NCI-H1694 (cell line): ENCODE measurements at regions not wholly inside any gene's neighbourhood (a gene's known extent, or its start where the extent isn't known, plus 50 kb on each side); places are given as distances from the start of the nearest gene placed in this dataset.
"Not testable (repeated sequence)": the region's sequence is repeated elsewhere in the genome, so short reads cannot be mapped to it uniquely, and the experiment has no call there.

Experiments used
- DNase-seq: peaks from one replicate; lab custom pipeline; 2025; lab: John Stamatoyannopoulos, UW

DNA sequence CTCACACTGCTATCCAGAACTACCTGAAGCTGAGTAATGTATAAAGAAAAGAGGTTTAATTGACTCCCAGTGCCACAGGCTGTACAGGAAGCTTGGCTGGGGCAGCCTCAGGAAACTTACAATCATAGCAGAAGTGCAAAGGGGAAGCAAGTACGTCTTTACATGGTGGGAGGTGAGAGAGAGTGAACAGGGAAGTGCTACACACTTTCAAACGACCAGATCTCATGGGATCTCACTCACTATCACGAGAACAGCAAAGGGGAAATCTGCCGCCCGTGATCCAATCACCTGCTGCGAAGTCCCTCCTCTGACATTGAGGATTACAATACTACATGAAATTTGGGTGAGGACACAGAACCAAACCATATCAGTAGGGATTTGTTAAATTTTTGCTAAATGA, 150.4 kb upstream of the NXPH2 start:
- DNase-seq, result no peak

DNA sequence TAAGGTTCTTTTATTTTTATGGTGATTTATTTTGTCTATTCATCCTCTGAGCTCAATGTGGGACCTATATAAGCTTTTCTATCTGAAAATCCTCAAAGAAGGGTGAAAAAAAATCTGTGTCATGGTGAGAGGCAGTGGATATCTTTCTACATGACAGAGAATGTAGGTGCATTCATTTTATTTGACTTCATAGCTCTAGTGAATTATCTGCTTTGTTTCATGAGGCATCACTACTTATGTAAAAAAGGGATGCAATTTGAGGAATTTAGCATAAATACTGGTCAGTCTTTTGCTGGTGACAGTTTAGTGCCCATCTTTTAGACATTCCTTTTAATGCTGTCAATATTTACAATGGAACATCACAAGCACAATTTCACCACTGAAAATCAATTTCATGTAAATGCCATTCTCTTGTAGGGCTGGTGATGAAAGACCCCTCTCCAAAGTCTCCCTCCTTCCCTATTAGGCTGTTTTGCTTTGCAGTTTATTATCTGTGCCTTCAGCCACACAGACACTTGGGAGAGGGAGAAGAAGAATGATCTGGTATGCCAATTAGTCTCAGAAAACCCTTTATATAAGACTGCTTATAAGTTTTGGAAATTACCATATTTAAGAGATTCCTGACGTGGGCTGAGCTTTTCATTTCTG, 148.3 kb upstream of the NXPH2 start:
- DNase-seq, result no peak

DNA sequence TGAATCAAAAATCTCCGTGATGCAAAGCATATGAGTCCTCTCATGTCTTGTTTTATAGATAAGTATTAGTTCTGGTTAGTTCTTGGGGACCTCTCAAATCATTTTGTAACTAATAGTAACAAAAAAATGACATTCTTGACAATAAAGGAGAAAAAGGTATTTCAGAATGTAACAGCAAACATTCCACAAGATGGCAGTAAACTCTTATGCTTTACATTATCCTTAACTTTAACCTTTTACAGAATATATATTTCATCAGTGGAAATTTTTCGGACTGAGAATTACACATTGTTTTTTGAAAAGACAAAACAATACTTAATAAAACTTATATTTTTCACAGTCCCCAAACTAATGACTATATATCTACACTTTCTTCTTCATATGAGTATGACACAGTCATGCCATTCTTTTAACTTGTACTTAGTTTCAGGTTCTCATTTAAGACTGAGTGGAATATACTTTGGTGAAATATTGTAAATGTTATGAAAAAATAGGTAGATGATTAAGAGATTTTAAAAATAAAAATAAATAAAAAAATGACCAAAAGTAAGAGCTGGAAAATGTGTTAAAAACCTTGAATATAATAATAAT, 142.9 kb upstream of the NXPH2 start:
- peak; percentile 57 for DNase-seq

DNA sequence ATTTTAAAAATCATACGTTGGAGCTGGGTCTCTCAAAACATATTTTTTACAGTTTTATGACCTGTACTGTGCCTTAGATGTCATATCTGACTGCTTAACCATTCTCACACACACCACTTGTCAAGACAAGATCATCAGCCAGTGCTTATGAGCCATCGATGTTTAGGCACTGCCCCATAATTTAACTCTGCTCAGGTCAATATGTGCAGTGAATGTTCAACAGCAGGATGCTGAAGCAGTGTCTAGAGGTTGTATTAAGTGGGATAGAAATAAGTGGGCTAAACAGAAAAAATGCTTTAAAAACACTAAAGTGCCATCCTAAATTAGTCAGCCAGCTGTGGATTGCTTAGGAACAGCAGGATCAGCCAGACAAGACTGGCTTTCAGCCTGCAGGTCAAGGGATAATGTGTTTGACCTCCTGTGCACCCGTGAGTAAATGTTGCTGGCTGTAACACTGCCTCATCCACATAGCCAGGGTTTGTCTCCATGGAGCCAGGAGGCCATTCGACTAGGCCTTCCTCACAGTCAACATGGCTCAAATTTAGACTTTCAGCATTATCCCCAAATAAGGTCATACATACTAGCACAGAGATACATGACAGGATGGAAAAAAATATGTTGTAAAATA, 139.0 kb upstream of the NXPH2 start:
- DNase-seq, result peak; percentile 77

DNA sequence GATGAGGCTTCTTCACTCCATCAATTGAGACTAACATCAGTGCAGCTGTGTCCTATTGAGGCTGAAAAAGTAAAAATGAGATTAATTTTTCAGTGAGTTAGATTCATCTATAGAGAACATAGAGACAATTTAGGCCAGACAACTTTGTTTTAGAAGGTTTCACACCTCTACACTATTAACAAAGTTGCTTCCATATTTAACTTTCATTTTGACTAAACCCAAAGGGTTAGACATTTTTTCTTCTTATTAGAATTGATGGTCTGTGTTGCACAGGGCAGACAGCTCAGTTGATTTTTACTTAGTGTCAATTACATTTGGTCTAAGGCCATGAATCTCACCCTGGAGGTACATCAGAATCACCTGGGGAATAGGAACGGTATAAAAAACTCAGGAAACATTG, 130.2 kb upstream of the NXPH2 start:
- no peak for DNase-seq

DNA sequence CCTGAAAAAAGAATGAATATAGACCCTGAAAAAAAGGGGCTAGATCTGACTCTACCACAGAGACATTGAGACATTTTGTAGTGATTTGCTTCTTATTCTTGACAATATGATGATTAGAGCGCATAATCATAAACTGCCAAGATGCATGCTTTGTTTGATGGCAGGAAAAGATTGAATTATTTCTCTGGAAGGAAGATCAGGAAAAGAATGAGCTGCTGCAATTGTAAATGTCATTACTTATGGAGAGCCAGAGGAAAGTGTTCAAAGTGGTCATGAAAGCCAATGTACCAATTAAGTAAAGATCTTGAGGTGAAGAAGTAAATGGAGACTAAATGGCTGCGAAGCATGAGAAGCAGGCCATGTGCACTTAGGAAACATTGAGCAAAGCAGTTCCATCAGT, 126.4 kb upstream of the NXPH2 start:
- DNase-seq, result no peak

DNA sequence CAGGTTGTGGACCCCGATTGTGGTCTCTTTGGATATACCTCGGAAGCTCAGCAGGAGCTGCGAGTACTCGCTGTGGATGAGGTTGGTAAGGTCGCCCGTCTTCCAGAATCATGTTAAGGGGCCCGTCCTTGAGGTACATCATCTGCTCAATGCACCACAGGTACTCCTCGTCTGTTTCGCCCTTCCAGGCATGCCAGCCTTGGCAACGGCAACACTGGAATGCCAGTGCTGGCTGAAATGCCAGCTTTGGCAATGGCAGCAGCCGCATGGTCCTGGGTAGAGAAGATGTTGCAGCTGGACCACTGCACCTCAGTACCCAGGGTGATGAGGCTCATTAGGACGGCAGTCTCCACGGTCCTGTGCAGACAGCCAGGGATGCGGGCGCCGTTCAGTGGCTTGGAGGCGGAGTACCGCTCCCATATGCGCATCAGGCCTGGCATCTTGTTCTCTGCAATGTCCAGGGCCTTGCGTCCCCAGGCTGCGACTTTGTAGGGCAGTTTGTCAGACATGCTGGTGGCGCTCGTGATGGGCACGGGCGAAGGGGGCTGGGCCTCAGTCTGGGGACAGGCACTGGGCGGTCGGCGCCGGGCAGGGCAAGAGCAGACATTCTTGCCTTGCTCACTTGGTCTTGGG, 122.2 kb upstream of the NXPH2 start:
- DNase-seq, result no peak

DNA sequence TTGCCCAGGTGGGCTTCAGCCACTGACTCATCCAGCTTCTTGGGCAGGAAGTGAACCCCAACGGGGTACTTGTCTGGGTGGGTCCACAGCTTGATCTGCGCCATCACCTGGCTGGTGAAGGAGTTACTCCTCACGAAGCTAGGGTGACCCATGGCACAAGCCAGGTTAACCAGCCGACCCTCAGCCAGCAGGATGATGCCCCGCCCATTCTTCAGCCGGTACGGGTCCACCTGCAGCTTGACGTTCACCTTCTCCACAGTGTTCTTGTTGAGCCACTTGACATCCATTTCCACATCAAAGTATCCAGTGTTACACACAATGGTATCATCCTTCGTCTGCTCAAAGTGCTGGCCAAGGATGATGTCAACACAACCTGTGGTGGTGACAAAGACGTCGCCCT, 121.3 kb upstream of the NXPH2 start:
- DNase-seq, result no peak

DNA sequence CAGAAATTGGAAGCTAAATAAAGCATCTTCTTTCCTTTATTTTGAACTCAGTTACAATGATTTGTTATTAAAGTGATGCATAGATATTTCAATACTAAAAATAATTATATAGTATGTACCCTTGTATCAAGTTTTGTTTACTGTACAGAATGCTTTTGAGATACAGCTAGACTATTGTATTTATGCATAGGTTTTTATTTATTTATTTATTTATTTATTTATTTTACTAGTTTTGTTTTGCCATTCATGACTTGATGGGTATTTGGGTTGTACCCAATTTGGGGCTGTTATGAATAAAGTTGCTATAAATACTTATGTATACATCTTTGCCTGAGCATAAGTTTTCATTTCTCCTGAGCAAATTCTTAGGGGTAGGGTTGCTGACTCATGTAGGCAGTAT, 118.7 kb upstream of the NXPH2 start:
- DNase-seq, result no peak

DNA sequence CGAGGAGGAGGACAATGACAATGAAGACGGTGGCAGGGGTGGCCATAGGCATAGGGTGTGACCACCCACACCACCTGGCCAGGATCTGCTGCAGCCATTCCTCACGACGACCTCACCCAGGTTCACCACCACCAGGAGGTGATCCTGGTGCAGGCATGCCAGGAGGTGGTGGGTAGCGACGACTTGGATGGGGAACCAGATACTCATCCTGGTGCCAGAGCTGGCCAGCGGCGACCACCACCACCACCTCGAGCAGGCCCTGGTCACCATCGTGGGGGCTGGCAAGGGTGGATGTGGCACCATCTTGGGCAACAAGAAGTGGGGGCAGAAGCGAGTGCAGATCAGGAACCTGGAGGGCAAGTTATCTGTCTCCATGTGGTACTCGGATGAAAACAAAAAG, 117.1 kb upstream of the NXPH2 start:
- no peak for DNase-seq

DNA sequence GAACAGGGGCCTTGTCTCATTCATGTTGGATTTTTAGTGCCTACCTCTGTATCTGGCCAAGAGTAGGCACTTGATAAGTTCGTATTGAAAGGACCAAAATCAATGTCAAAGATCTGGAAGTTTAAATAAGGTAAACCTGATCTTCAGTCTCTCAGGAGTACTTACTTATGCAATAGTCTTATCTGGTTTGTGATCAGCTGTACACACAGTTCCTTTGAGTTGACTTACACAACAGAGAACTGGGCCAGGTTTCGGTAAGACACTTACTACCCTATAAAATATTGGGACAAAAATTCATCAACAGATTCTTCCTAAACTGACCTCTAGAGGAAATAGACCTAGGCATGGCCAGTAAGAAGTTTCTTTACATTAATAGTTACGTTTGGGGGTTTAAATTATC, 113.6 kb upstream of the NXPH2 start:
- DNase-seq, result no peak

DNA sequence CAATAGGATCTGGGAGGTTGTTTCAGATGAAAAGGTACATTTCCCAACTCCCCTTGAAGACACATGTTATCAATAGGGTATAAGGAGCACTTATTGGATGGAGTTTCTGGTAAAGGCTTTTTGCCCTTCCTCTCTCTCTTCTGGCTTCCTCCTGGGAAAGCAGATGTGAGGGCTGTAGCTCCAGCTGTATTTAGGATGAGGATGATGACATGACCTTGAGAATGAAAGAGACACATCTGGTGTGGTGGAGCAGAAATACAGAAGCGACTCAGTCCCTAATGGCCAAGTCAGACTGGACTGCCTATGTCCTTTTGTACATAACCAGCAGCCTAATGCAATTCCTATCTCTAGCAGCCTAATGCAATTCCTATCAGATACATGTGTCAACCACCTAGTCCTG, 100.9 kb upstream of the NXPH2 start:
- DNase-seq, result no peak

DNA sequence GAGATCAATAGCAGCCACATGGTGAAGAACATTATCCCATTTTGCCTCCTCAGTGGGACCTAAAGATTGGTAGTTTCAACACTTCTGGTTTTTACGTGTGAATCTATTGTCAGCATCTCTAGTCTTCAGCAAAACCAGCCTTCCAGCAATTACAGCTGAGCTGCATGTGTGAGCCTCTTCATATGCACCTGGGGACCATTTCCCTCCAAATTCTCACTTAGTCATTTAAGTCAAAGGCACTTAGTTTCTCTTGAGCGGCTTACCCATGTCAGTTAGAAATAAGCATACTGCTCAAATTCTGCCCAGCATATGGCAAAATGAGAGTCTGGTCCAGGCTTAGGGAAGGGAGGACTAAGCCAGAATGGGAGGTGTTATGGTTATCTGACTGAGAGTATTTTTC, 99.7 kb upstream of the NXPH2 start:
- no peak for DNase-seq

DNA sequence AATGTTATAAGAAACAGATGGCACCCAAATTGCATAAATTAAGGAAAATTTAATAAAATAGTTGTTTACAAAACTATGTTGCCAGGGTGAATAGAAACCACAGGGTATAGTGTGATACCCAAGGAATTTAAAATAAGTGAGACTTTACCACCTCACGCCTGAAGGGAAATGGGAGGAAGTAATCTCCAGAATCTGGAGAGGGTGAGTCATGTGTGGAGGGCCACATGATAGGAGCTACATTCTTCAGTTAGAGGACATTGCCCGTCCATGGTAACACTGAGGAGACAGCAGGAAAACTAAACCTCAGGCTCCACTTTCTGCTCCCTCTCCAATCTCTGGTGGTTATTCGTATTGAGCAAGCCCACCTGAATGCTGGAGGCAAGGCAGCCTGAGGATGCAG, 97.2 kb upstream of the NXPH2 start:
- no peak for DNase-seq

DNA sequence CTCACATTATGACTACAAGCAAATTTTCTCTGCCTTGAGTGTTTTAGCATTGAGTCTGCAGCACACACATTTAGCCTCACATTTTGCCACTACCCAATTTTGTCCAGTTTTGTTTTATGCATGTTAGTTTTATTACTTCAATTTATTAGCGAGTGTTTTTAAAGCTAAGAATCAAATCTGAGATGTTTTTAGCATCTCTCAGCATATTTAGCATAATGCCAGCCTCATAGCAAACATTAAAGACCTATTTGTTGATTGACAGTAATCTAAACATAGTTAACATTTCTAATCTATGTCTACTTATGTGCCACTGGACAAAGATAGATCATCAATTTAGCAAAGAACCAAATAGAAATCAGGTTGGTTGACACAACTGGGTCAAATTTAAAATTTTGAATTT, 94.1 kb upstream of the NXPH2 start:
- DNase-seq, result no peak

DNA sequence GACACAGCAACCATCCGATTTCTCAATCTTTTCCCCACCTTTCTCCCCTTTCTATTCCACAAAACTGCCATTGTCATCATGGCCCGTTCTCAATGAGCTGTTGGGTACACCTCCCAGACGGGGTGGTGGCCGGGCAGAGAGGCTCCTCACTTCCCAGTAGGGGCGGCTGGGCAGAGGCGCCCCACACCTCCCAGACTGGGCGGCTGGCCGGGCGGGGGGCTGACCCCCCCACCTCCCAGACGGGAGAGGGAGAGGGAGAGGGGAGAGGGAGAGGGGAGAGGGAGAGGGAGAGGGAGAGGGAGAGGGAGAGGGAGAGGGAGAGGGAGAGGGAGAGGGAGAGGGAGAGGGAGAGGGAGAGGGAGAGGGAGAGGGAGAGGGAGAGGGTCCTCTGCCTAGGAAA, 91.9 kb upstream of the NXPH2 start:
- not testable (repeated sequence) for DNase-seq

DNA sequence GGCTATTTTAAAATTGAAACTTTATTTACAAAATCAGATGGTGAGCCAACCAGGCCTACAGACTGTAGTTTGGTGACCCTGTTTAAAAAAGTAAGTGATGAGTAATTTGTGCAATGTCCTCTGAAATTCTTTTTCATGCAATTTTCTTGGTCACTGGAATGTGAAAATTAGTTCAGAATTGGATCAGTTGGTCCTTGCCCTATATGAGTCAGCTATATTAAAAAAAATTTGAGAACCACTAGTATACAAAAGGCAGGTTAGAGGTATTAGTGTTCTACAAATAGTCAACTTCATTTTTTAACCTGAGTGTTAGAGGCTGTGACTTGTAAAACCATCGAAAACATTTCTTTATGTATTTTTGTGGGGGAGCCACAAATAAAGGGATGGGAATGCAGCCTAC, 91.1 kb upstream of the NXPH2 start:
- DNase-seq, result no peak

DNA sequence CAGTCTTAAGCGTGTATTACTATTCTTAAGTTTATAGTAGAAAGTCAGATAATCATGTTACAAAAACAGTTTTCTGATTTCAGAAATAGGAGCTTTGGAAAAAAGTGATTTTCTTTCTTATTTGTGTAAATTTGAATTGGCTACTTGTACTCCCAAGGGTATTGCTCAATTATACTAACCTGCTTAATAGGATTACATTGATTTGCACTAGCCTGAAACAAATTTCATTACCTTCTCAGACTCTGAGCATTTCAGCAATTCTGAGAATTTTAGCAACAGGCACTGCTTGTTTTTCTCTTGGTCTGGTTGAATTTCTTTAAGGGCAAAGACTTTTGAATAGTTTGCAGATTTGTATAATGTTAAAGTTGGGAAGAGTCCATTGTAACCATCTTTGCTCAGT, 87.2 kb upstream of the NXPH2 start:
- no peak for DNase-seq

DNA sequence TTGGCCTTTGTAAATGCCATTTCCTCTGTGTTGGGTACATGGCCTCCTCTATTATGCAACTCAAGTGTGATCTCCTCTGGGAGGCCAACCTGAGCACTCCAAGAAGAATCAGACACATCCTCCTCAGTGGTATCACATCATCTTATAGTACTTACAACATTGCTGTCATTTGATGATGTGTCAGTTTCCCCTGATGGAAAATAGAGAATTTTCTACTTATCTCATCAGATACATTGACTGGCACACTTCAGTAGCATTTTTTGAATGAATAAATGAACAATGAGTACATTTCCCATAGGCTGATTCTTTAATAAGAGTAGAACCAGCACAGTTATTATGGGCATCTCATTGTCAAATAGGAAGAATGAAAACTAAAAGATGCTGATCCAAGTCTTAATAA, 86.6 kb upstream of the NXPH2 start:
- no peak for DNase-seq

DNA sequence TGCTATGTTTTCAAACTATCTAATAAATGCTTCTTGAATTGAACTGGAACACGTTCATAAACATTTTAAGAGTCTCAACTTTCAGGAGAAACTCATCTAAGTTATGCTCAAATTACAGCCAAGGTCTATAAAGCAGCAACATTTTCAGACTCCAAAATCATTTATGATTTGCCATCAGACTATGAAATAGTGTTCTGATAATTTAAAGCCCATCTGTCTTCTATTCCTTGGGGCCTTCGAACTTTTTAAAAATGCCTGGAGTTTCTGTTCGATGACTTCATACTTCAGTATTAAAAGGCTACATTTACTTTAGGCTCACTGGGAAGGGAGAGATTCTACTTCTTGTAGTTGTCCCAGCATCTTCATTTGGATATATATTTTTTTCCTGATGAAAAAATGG, 73.6 kb upstream of the NXPH2 start:
- no peak for DNase-seq

DNA sequence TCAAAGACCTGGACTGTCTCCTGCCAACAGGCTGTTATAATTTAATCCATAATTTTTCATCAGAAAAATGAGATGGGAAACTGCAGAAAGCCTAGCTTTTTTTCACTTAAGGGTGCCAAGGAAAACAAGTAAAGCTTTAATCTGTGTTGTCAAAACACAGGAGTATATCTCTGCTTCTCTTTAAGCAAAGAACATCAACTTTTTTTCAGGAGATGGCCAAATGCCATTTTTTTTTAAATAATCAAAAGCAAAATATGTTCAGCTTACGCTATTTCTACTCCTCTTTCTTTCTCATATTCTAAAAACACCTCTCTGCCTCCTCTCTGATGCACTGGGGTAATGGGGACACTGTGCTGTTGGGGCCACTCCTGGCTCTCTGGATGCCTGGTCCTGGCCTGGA, 73.1 kb upstream of the NXPH2 start:
- DNase-seq, result no peak

DNA sequence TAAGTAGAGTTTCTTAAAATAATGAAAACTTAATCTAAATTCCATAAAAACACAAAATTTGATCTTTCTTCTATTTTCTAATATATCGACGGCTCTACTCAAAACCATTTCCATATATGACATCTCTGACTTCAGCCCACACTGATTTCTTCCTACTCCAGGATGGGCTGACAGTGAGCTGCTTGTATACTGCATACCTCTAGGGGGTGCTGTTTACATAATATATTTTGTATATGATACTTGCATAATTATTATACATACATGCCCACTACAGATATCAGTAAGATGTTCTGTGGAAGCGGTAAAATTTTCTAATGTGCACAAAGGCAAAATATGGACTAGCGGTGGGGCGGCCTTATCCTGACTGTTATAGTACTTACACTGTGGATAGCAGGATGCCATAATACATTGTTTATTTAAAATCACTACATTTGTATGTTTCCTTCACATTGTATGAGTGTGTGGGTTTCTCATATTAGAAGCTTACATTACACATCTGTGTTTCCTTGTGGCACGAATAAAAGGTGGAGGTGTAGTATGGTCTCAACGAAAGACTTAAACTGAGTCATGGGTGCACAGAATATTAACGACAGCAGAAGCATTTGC, 66.1 kb upstream of the NXPH2 start:
- peak; percentile 88 for DNase-seq

DNA sequence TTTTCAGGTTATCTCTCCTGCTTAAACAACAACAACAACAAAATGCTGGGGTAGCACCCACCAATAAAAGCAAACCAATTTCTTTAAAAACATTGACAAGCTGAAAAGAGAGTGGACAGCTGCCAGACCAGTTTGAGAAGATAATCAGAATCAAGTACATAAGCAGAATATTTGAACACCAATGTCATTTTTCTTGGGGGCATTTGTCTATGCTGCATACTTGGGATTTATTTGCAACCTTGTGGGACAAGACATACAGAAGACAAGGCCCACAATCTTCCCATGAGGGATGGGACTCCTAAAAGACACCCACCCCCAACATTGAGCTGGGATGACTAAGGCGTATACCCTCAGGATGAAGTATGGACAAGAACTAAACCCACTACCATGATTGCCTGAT, 62.2 kb upstream of the NXPH2 start:
- no peak for DNase-seq
